Omental fat pad (tissue), 3 donors: ENCODE measurements at regions not wholly inside any gene's neighbourhood (a gene's known extent, or its start where the extent isn't known, plus 50 kb on each side); places are given as distances from the start of the nearest gene placed in this dataset.

ENCODE experiments used
- ATAC-seq: fragments of 150-250 bp; one replicate; pipeline ENCODE4 v1.9.1; 2016; ENCODE audit warnings: mild to moderate bottlenecking, moderate library complexity; ENCODE audit not compliant: low FRiP score
- DNase-seq: peaks from one replicate; pipeline ENCODE4 v3.0.0-alpha.2; 2019; ENCODE audit warnings: low spot score
- CTCF ChIP-seq, 3 donors: fragments of 450-650 bp; IDR thresholded peaks; one replicate each; pipeline ENCODE4 v1.5.1; 2016 to 2017; ENCODE audit warnings: antibody characterized with exemption in 3 of 3, mild to moderate bottlenecking in 3 of 3, moderate library complexity in 2 of 3

GRCh38 chr5:167315762-167316161 lies 975.7 kb upstream of the WWC1 start:
- ATAC-seq (no peak), DNase-seq (no peak)
- no peak for TF ChIP-seq CTCF (IDR thresholded peaks at IDR 0.05)

- TF ChIP-seq CTCF (IDR thresholded peaks at IDR 0.05) = no peak
- DNase-seq (no peak), ATAC-seq (no peak)
These were observed 973.6 kb upstream of the WWC1 start for GRCh38 chr5:167317884-167318283.

- ATAC-seq (no peak), DNase-seq (no peak)
These were observed 972.2 kb upstream of the WWC1 start for GRCh38 chr5:167319243-167319642.

GRCh38 chr5:167320019-167320418 lies 971.4 kb upstream of the WWC1 start:
- no peak for TF ChIP-seq CTCF (IDR thresholded peaks at IDR 0.05)
- DNase-seq (no peak), ATAC-seq (no peak)

More at GRCh38 chr5:167319243-167319642, 972.2 kb upstream of the WWC1 start:
- TF ChIP-seq CTCF (IDR thresholded peaks at IDR 0.05) = no peak

- ATAC-seq (no peak), DNase-seq (no peak)
- no peak for TF ChIP-seq CTCF (IDR thresholded peaks at IDR 0.05)
These were observed 959.1 kb upstream of the WWC1 start for GRCh38 chr5:167332309-167332708.

- DNase-seq = no peak
- no peak for TF ChIP-seq CTCF (IDR thresholded peaks at IDR 0.05)
- no peak for ATAC-seq
These were observed 955.3 kb upstream of the WWC1 start for GRCh38 chr5:167336161-167336560.

GRCh38 chr5:167339205-167339604 lies 952.2 kb upstream of the WWC1 start:
- TF ChIP-seq CTCF (IDR thresholded peaks at IDR 0.05) = no peak
- DNase-seq (no peak), ATAC-seq (no peak)
